Pancreas (tissue), 10 donors: ENCODE measurements at regions not wholly inside any gene's neighbourhood (a gene's known extent, or its start where the extent isn't known, plus 50 kb on each side); places are given as distances from the start of the nearest gene placed in this dataset.

Experiments
- ATAC-seq, 4 donors: fragments of 200-7000 bp; cut with Tn5 transposase; one replicate each; pipeline versions ENCODE4 v1.8.0 to v1.9.1; 2020; ENCODE audit warnings: mild to moderate bottlenecking in 4 of 4, moderate library complexity in 4 of 4
- DNase-seq, 6 donors: peaks; one replicate each; pipeline ENCODE4 v3.0.0-alpha.2; 2020
- FAIRE-seq: peaks from 2 replicates; lab custom pipeline; 2012; peaks lifted over from hg19 to GRCh38; lab: Jason Lieb, UNC
- H3K27ac ChIP-seq, 4 donors: fragments of 200-600 bp; sonication (generic); 1 replicate in 3 of 4; 2 replicates in 1 of 4; pipeline versions ENCODE4 v1.5.0 to v1.8.0; 2020
- H3K27me3 ChIP-seq, 4 donors: fragments of 200-600 bp; one replicate each; pipeline ENCODE4 v1.8.0; 2021
- H3K36me3 ChIP-seq, 3 donors: fragments of 200-600 bp; sonication (generic) in 1 of 3; one replicate each; pipeline versions ENCODE4 v1.5.0 to v1.8.0; 2020 to 2021
- H3K4me1 ChIP-seq, 3 donors: fragments of 200-600 bp; one replicate each; pipeline ENCODE4 v1.8.0; 2021
- H3K4me3 ChIP-seq, 4 donors: fragments of 200-600 bp; sonication (generic) in 2 of 4; one replicate each; pipeline versions ENCODE4 v1.5.0 to v1.8.0; 2020 to 2021
- H3K9me3 ChIP-seq, 4 donors: fragments of 200-600 bp; one replicate each; pipeline ENCODE4 v1.8.0; 2021
- WGBS, 2 donors: extraction: QIAGEN DNeasy Blood & Tissue Kit; methylation state at CpG; one replicate each; pipeline ENCODE4 v1.1.7; 2013; 5-methylcytosine and 5-hydroxymethylcytosine counted together
- intact Hi-C, 3 donors: fragments of 100-400 bp; cut with DNase I; formaldehyde crosslinking; loops; one replicate each; pipeline versions ENCODE4 v1.11.1 to v1.14.2; 2022
- TF ChIP-seq, protein P1 (sequence below), 4 donors: fragments of 200-600 bp; sonication (generic) in 3 of 4; IDR thresholded peaks; one replicate each; pipeline versions ENCODE4 v1.5.0 to v1.8.0; 2021; ENCODE audit warnings: antibody characterized with exemption in 4 of 4
- donor health status: healthy with polysubstance abuse.
- donor health status: DM: no; HTN: no; CAD: no; lungs with moderate emphysema.
- donor health status: DM: no; HTN: no; CAD: no.
- donor health status: control.
- donor health status: control.
- donor health status: Bipolar disorder and iron deficiency.
- donor health status: DM: yes; HTN: yes; CAD: no.
- donor health status: DM: no; HTN: no; CAD: no.
- donor health status: DM: no; HTN: no; CAD: no.
- donor health status: DM: yes; HTN: yes; CAD: no.

DNA sequence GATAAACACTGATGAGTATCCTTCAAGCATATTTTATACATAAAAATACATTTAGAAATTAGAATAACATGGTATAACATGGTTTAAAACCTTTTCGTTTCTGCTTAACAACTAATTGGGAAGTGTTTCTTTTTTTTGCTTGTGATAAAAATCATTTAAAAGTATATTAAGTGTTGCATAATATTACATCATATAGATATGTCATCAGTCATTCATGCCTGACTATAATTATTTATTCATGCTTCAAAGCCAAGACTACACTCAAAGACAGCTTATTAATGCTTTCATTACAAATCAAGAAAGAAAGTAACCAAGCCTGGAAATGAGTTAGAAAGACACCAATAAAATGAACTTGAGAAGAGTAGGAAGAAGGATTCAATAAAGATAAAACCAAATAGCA lies 136.6 kb upstream of the TP63 start:
- H3K9me3 ChIP-seq = no peaks in the 10 kb centered on the region
- H3K4me1 ChIP-seq = no peaks in the 10 kb centered on the region
- TF ChIP-seq, protein P1, sequence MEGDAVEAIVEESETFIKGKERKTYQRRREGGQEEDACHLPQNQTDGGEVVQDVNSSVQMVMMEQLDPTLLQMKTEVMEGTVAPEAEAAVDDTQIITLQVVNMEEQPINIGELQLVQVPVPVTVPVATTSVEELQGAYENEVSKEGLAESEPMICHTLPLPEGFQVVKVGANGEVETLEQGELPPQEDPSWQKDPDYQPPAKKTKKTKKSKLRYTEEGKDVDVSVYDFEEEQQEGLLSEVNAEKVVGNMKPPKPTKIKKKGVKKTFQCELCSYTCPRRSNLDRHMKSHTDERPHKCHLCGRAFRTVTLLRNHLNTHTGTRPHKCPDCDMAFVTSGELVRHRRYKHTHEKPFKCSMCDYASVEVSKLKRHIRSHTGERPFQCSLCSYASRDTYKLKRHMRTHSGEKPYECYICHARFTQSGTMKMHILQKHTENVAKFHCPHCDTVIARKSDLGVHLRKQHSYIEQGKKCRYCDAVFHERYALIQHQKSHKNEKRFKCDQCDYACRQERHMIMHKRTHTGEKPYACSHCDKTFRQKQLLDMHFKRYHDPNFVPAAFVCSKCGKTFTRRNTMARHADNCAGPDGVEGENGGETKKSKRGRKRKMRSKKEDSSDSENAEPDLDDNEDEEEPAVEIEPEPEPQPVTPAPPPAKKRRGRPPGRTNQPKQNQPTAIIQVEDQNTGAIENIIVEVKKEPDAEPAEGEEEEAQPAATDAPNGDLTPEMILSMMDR (IDR thresholded peaks at IDR 0.05) = no peak
- no peak for ATAC-seq
- H3K27ac ChIP-seq = no peak overlapping the region
- no peak for FAIRE-seq
- H3K4me3 ChIP-seq = no peak overlapping the region
- H3K27me3 ChIP-seq = no peaks in the 10 kb centered on the region
- DNase-seq = no peak
- 51 to 67% methylated on average over 1 of the region's 1 CpG for WGBS, 2 donors
- intact Hi-C loops = no loop called here
- H3K36me3 ChIP-seq = no peaks in the 10 kb centered on the region

DNA sequence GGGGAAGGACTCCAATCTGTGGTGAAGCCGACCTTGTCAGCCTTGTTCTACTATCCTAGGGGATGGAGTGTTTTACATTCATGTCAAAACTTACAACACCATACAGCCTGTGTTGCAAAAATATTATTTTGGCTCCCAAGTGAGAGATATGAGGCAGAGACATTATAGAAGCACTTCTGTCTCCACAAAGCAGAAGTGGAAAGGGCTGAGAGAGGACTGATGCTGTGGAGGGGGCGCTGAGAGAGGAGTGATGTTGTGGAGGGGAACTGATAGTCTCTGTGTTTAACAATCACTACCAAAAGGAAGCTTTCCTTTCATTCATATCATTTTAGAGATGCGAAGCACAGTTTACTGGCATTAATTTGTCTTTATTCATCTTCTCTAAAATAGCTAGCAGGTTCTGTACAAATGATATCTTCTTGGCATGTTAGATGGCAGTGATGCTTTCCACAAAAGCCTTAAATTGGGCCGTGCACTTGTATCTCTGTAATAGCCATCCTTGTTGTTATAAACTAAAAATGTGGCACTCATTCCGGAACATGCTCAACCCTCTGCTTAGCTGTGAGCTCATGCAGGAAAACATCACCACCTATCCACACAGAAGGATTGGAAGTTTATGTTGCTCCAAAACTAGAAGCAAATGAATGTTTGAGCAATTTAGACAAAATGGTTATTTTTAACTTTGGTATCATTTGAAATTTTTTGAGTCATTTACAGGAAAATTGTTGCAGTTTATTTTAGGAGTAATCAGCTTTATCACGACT lies 134.6 kb upstream of the TP63 start:
- no peak for DNase-seq
- intact Hi-C loops = no loop called here
- H3K4me1 ChIP-seq = no peaks in the 10 kb centered on the region
- no peaks in the 10 kb centered on the region for H3K27me3 ChIP-seq
- 49 to 52% methylated on average over 6 of the region's 6 CpGs for WGBS, 2 donors
- no peaks in the 10 kb centered on the region for H3K36me3 ChIP-seq
- no peak overlapping the region for H3K27ac ChIP-seq
- TF ChIP-seq, protein P1 (IDR thresholded peaks at IDR 0.05) = no peak
- no peak for ATAC-seq
- H3K4me3 ChIP-seq = no peak overlapping the region
- no peak for FAIRE-seq
- H3K9me3 ChIP-seq = no peaks in the 10 kb centered on the region

DNA sequence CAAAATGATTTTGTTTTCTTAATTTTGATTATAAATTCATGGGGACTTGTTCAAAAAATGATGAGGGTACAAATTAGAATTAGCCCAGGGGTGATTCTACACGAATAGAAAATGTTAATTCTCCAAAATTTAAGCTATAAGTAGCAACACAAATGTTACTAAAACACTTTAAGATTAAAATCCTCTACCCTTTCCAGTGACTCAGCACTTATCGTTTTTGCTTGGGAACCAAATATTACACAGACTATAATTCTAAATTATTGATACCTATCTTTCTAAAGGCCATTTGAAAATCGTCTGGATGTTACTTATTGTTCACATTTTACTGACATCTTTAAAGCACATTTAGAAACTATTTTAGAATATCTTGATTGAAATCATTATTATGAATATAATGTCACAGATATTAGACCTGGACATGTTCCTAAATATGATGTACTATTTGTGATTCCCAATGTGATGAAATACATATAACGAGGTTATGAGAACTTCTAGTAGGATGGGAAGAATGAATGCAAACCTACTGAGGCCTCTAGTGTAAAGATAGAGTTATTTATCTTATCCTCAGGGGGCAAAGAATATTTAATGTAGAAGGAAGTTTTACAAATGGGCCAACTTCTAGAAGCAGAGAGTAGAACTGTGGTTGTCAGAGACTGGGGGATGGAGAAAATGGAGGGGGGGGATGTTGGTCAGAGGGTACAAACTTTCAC lies 132.0 kb upstream of the TP63 start:
- Histone ChIP-seq H3K27ac (no peak overlapping the region), H3K4me1 (no peaks in the 10 kb centered on the region), H3K36me3 (no peaks in the 10 kb centered on the region), H3K9me3 (no peaks in the 10 kb centered on the region), H3K4me3 (no peak overlapping the region), H3K27me3 (no peaks in the 10 kb centered on the region)
- intact Hi-C loops = no loop called here
- ATAC-seq = no peak
- TF ChIP-seq, protein P1 (IDR thresholded peaks at IDR 0.05) = no peak
- peak; percentile 57 for FAIRE-seq
- DNase-seq = no peak
- WGBS, 2 donors = 43 to 51% methylated on average over 4 of the region's 4 CpGs

DNA sequence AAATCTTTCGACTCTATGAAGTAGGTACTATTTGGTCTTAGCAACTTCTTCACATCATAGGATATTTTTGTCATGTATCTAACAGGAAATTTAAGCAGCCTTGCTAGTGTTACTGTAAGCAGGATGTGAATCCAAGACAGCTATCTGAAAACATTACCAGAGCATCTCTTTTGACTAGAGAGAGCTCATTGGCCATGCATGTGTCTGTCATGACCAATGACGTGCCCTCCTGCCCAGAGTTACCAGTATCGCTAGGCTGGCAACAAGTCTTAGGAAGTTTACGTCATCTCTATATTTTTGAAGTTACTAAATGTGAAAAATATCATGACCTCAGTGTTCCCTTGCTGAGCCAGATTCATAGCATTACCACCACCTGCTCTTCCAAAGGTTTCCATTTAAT lies 130.9 kb upstream of the TP63 start:
- intact Hi-C loops = no loop called here
- no peaks in the 10 kb centered on the region for H3K36me3 ChIP-seq
- H3K27me3 ChIP-seq = no peaks in the 10 kb centered on the region
- ATAC-seq (no peak), FAIRE-seq (no peak), DNase-seq (no peak)
- whole genome bisulfite sequencing, 2 donors = 84 to 90% methylated on average over 4 of the region's 4 CpGs
- no peak overlapping the region for H3K27ac ChIP-seq
- TF ChIP-seq, protein P1 (IDR thresholded peaks at IDR 0.05) = no peak
- no peaks in the 10 kb centered on the region for H3K4me1 ChIP-seq
- H3K9me3 ChIP-seq = no peaks in the 10 kb centered on the region
- H3K4me3 ChIP-seq = no peak overlapping the region
